SKM-1 treated with dmso at 0.1 percent for 144 hours (cell line): ENCODE measurements at regions not wholly inside any gene's neighbourhood (a gene's known extent, or its start where the extent isn't known, plus 50 kb on each side); places are given as distances from the start of the nearest gene placed in this dataset.

Source experiments
- DNase-seq: peaks from one replicate; lab custom pipeline; 2025; ENCODE audit not compliant: unreplicated experiment; lab: John Stamatoyannopoulos, UW

DNA sequence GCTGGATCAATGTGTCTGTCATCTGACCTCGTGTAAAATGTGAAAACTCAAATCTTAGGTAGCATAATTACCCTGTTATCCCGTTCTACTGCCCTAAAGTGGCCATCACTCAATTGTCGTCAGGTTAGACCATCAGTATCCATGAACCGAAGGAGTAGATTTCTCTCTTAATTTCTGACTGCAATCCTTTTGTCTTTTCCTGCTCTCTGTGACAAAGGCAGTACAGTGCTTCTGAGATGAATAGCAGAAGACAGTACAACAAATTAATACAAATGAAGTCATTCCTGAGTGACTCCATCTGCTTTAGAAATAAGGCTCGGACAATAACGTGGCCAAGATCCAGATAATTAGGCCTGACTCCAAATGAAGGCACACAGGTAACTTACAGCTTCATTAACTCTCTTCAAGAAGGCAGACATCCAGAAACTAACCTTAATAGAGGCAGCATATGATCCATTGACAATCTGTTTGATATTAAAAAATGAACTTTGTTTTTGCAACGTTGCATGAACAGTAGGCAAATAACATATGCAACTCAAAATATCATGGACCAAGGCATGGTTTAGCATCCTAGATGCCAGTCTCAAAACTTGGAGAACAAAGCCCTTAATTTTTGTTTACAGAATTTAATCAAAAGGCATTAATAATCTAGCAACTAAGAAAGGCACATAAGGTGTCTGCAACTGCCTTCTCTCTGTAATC lies 96.7 kb upstream of the CDH20 start:
- DNase-seq, result no peak

DNA sequence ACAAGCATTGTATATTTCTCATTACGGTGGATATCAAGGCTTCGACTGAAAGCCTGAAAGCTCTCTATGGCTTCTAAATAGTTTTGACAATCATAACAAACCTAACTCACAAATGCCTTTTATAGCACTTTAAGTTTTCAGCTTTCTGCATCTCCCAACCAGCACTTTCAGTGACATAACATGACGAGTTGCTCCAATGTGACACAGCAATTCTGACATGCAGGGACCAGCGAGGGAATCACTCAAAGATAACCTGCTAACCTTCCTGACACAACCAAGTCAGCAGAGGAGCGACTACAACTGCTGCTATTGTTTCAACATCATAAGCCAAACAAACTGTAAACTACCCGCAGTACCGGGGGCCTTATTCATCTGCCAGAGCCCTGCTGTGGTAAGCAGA lies 95.7 kb upstream of the CDH20 start:
- DNase-seq, result no peak

DNA sequence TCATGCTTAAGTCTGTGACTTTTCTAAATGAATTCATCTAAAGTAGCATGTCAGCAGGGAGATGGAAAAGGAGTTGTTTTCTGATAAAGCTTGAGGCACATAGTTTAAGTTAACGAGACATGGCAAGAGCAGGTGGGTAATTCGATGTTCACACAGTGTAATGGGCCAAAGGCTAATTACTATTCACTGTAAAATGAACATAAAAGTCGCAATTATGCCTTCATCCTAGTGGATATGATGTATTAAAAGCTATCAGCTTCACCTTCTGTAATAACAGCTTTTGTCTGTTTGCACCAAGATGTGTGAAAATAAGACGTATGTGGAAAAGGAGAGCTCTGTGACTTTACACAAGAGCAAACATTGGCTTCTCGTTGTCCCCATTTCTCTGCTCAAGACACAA lies 94.2 kb upstream of the CDH20 start:
- DNase-seq, result no peak

GRCh38 chr18:61241260-61241853 lies 91.9 kb upstream of the CDH20 start:
- no peak for DNase-seq

- DNase-seq, result no peak
Measured at GRCh38 chr18:61244632-61245031, 88.6 kb upstream of the CDH20 start.

- no peak for DNase-seq
Measured at GRCh38 chr18:61245276-61245675, 88.0 kb upstream of the CDH20 start.

DNA sequence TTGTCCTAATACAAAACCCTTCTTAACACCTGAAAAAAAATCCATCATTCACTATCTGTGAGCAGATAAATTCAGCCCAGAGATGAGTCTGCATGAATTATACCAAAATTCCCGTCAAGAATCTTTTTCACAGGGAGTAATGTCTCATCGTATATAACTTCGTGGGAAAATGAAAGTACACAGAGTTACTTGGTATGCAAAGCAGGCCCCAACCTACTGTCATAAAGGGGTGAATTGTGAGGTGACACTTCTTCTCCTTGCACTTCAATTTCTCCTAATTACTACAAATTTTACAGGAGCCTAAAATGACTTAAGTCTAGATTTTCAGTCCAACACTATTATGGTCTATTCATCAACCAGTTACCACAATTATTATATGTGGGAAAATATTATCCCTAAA lies 84.6 kb upstream of the CDH20 start:
- DNase-seq, result no peak

DNA sequence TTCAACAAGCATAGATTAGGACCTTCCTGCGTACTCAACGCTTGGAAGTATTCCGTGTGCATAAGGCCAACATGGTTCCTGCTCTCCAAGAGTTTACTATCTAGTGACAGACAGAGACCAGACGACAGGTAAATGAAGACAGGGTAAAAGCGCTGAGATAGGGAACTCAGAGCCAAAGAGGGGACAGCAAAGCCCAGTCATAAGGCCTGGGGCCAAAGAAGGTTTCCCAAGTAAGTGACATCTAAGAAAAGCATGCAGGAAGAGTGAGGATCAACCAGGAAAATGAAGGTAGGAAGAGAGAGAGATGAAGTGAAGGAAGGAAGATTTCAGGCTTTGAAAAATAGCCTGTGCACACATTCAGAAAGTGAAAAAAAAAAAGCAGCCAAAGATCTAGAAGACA lies 76.9 kb upstream of the CDH20 start:
- no peak for DNase-seq

GRCh38 chr18:61261870-61262269 lies 71.4 kb upstream of the CDH20 start:
- no peak for DNase-seq

DNA sequence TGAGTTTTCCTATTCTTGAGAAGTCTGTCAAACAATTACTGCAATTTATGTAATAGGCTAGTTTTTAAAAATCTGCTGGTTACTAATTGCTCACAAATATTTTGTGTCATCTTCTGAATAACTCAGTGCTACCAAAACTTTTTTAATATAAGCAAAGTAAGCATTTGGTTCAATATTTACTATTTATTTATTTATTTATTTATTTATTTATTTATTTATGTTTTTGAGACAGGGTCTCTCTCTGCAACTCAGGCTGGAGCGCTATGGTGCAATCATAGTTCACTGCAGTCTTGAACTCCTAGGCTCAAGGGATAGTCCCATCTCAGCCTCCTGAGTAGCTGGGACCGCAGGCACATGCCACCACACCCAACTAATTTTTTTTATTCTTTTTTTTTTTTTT lies 60.4 kb upstream of the CDH20 start:
- DNase-seq, result no peak

GRCh38 chr18:61273533-61273932 lies 59.7 kb upstream of the CDH20 start:
- DNase-seq, result no peak

- DNase-seq, result no peak
Measured at GRCh38 chr18:61274416-61274960, 58.7 kb upstream of the CDH20 start.

DNA sequence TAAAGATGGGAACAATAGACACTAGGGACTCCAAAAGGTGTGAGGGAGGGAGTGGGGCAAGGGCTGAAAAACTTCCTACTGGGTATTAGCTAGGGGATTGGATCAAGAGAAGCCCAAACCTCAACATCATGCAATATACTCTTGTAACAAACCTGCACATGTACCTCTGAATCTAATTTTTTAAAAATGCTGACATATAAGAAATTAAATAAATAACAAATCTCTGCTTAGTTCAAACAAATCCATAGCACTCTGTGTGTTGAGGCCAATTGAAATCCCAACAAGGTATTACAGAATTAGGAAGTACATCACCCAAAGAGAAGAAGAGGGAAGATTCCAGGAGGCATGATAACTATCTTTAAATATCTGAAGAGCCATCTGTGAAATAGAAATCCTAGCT lies 55.4 kb upstream of the CDH20 start:
- DNase-seq, result no peak

GRCh38 chr18:61281431-61281830 lies 51.8 kb upstream of the CDH20 start:
- DNase-seq, result no peak

- no peak for DNase-seq
Measured at GRCh38 chr18:61282926-61283325, 50.3 kb upstream of the CDH20 start.
